ENCODE measurements at regions not wholly inside any gene's neighbourhood (a gene's known extent, or its start where the extent isn't known, plus 50 kb on each side); places are given as distances from the start of the nearest gene placed in this dataset.

- TF ChIP-seq CTCF (conservative IDR thresholded peaks at IDR 0.05) = no peak
- no peak for TF ChIP-seq EZH2 (IDR thresholded peaks at IDR 0.05; ENCODE audit: low read depth)
Measured at GRCh38 chrX:10022273-10022541, 55.0 kb downstream of the CLDN34 start.

Measured in PC-9 (cell line).